ENCODE measurements at regions not wholly inside any gene's neighbourhood (a gene's known extent, or its start where the extent isn't known, plus 50 kb on each side); places are given as distances from the start of the nearest gene placed in this dataset.

- no peak for TF ChIP-seq REST (IDR thresholded peaks at IDR 0.05)
- TF ChIP-seq CTCF (IDR thresholded peaks at IDR 0.05; ENCODE audit: low read depth, low read length, missing input control) = no peak
- no peak for TF ChIP-seq TAF1 (conservative IDR thresholded peaks at IDR 0.05)
- TF ChIP-seq ATF3 (IDR thresholded peaks at IDR 0.05) = no peak
- no peak for TF ChIP-seq GABPA (IDR thresholded peaks at IDR 0.05 in 1 of 2, conservative IDR thresholded peaks at IDR 0.05 in 1 of 2)
- no peak for TF ChIP-seq EGR1 (IDR thresholded peaks at IDR 0.05; ENCODE audit: low read depth in 2 of 2)
- TF ChIP-seq HNF4A (conservative IDR thresholded peaks at IDR 0.05) = no peak
- no peak for TF ChIP-seq MAX (IDR thresholded peaks at IDR 0.05)
- TF ChIP-seq YY1 (IDR thresholded peaks at IDR 0.05) = no peak
- TF ChIP-seq JUND (IDR thresholded peaks at IDR 0.05) = no peak
- no peak for TF ChIP-seq ZBTB33 (IDR thresholded peaks at IDR 0.05)
Measured at GRCh38 chr12:39040275-39040674, 134.9 kb upstream of the CPNE8 start.

All from liver (tissue), 3 donors.